H9 (cell line): ENCODE measurements at regions not wholly inside any gene's neighbourhood (a gene's known extent, or its start where the extent isn't known, plus 50 kb on each side); places are given as distances from the start of the nearest gene placed in this dataset.

Source experiments
- DNase-seq: peaks from one replicate; pipeline ENCODE4 v3.0.0-alpha.2; 2017
- H2AFZ ChIP-seq: one replicate; pipeline ENCODE4 v1.6.1; 2013; ENCODE audit warnings: mild to moderate bottlenecking, low read length, control low read depth, moderate library complexity
- H2AK5ac ChIP-seq: 2 replicates; pipeline ENCODE4 v1.6.1; 2013; ENCODE audit warnings: low read length, control low read depth, mixed read lengths; ENCODE audit not compliant: insufficient read length
- H2BK120ac ChIP-seq: one replicate; pipeline ENCODE4 v1.6.1; 2013; ENCODE audit warnings: low read depth, mild to moderate bottlenecking, low read length, control low read depth, inconsistent platforms; ENCODE audit not compliant: poor library complexity, severe bottlenecking
- H2BK12ac ChIP-seq: 2 replicates; pipeline ENCODE4 v1.6.1; 2013; ENCODE audit warnings: low read length, control low read depth, mixed read lengths, low read depth; ENCODE audit not compliant: insufficient read length
- H2BK15ac ChIP-seq: 2 replicates; pipeline ENCODE4 v1.6.1; 2013; ENCODE audit warnings: low read depth, low read length, control low read depth
- H2BK20ac ChIP-seq: one replicate; pipeline ENCODE4 v1.6.1; 2013; ENCODE audit warnings: low read depth, mild to moderate bottlenecking, low read length, control low read depth, inconsistent platforms; ENCODE audit not compliant: poor library complexity, severe bottlenecking
- H2BK5ac ChIP-seq: 2 replicates; pipeline ENCODE4 v1.6.1; 2013; ENCODE audit warnings: low read length, control low read depth, mixed read lengths; ENCODE audit not compliant: insufficient read length
- H3K14ac ChIP-seq: 2 replicates; pipeline ENCODE4 v1.6.1; 2013; ENCODE audit warnings: low read length, control low read depth; ENCODE audit not compliant: insufficient read depth
- H3K18ac ChIP-seq: 2 replicates; pipeline ENCODE4 v1.6.1; 2013; ENCODE audit warnings: low read depth, mild to moderate bottlenecking, mixed read lengths, low read length, control low read depth; ENCODE audit not compliant: insufficient read length
- H3K23ac ChIP-seq: 2 replicates; pipeline ENCODE4 v1.6.1; 2013; ENCODE audit warnings: low read length, control low read depth, mixed read lengths, low read depth; ENCODE audit not compliant: insufficient read length
- H3K23me2 ChIP-seq: 2 replicates; pipeline ENCODE4 v1.6.1; 2013; ENCODE audit warnings: low read depth, mild to moderate bottlenecking, mixed read lengths, low read length, control low read depth; ENCODE audit not compliant: insufficient read length, poor library complexity, severe bottlenecking
- H3K27ac ChIP-seq: 2 replicates; pipeline ENCODE4 v1.5.1; 2013; ENCODE audit warnings: low read length, control low read depth, mixed read lengths, low read depth; ENCODE audit not compliant: insufficient read length
- H3K27me3 ChIP-seq: 2 replicates; pipeline ENCODE4 v1.6.1; 2013; ENCODE audit warnings: low read length, control low read depth, inconsistent platforms; ENCODE audit not compliant: insufficient read depth
- H3K4ac ChIP-seq: 2 replicates; pipeline ENCODE4 v1.6.1; 2013; ENCODE audit warnings: low read depth, mild to moderate bottlenecking, control low read depth, inconsistent platforms, low read length, moderate library complexity
- H3K4me1 ChIP-seq: 2 replicates; pipeline ENCODE4 v1.6.1; 2013; ENCODE audit warnings: low read length, control low read depth, inconsistent platforms; ENCODE audit not compliant: insufficient read depth
- H3K4me2 ChIP-seq: 2 replicates; pipeline ENCODE4 v1.6.1; 2013; ENCODE audit warnings: low read length, control low read depth, mixed read lengths; ENCODE audit not compliant: insufficient read length, insufficient read depth
- H3K56ac ChIP-seq: 2 replicates; pipeline ENCODE4 v1.6.1; 2013; ENCODE audit warnings: low read depth, mild to moderate bottlenecking, mixed read lengths, low read length, control low read depth; ENCODE audit not compliant: insufficient read length
- H3K79me1 ChIP-seq: 2 replicates; pipeline ENCODE4 v1.6.1; 2013; ENCODE audit warnings: low read depth, mild to moderate bottlenecking, moderate library complexity, low read length, control low read depth, inconsistent platforms; ENCODE audit not compliant: insufficient read depth, poor library complexity, severe bottlenecking
- H3K79me2 ChIP-seq: 2 replicates; pipeline ENCODE4 v1.6.1; 2013; ENCODE audit warnings: low read length, control low read depth, inconsistent platforms; ENCODE audit not compliant: insufficient read depth
- H3K9ac ChIP-seq: 2 replicates; pipeline ENCODE4 v1.6.1; 2013; ENCODE audit warnings: low read length, control low read depth, mixed read lengths; ENCODE audit not compliant: insufficient read length; ENCODE audit errors: extremely low read depth
- H3K9me3 ChIP-seq: one replicate; pipeline ENCODE4 v1.6.1; 2013; ENCODE audit warnings: low read depth, low read length, inconsistent platforms; ENCODE audit not compliant: control insufficient read depth
- H3T11ph ChIP-seq: one replicate; pipeline ENCODE4 v1.6.1; 2013; ENCODE audit warnings: mild to moderate bottlenecking, low read length, control low read depth, inconsistent platforms
- H4K20me1 ChIP-seq: one replicate; pipeline ENCODE4 v1.6.1; 2013; ENCODE audit not compliant: control insufficient read depth, insufficient read length, insufficient read depth
- H4K5ac ChIP-seq: 2 replicates; pipeline ENCODE4 v1.6.1; 2013; ENCODE audit warnings: low read depth, mild to moderate bottlenecking, mixed read lengths, low read length, control low read depth; ENCODE audit not compliant: insufficient read length
- H4K8ac ChIP-seq: replicated peaks from 2 replicates; pipeline ENCODE4 v1.6.1; 2013; ENCODE audit warnings: low read length, control low read depth, mixed read lengths, low read depth; ENCODE audit not compliant: insufficient read length
- H4K91ac ChIP-seq: 2 replicates; pipeline ENCODE4 v1.6.1; 2013; ENCODE audit warnings: low read depth, mild to moderate bottlenecking, moderate library complexity, mixed read lengths, low read length, control low read depth; ENCODE audit not compliant: insufficient read length
- H3K27ac Mint-ChIP-seq, 3 experiments: 2 replicates in 2 of 3; 3 replicates in 1 of 3; pipeline ENCODE4 v1.8.0; 2020 to 2021; ENCODE audit warnings: mixed read lengths in 3 of 3, mild to moderate bottlenecking in 1 of 3, moderate library complexity in 1 of 3
- H3K27me3 Mint-ChIP-seq: 2 replicates; pipeline ENCODE4 v1.8.0; 2021; ENCODE audit warnings: low read depth, mild to moderate bottlenecking, moderate library complexity, mixed read lengths
- H3K36me3 Mint-ChIP-seq, 3 experiments: 2 replicates in 2 of 3; 3 replicates in 1 of 3; pipeline ENCODE4 v1.8.0; 2020 to 2021; ENCODE audit warnings: low read depth in 3 of 3, mixed read lengths in 3 of 3; ENCODE audit not compliant: insufficient read depth in 1 of 3
- H3K4me1 Mint-ChIP-seq, 2 experiments: 2 replicates each; pipeline ENCODE4 v1.8.0; 2020; ENCODE audit warnings: mixed read lengths in 2 of 2
- H3K4me3 Mint-ChIP-seq, 2 experiments: 2 replicates in 1 of 2; 3 replicates in 1 of 2; pipeline ENCODE4 v1.8.0; 2020 to 2021; ENCODE audit warnings: mild to moderate bottlenecking in 2 of 2, mixed read lengths in 2 of 2, moderate library complexity in 1 of 2
- H3K9me3 Mint-ChIP-seq, 2 experiments: 2 replicates in 1 of 2; 3 replicates in 1 of 2; pipeline ENCODE4 v1.8.0; 2020; ENCODE audit warnings: mild to moderate bottlenecking in 2 of 2, mixed read lengths in 2 of 2, moderate library complexity in 1 of 2
- CTCF ChIP-seq: fragments of 200-600 bp; sonication (generic); conservative IDR thresholded peaks from 3 replicates; pipeline ENCODE4 v1.8.0; 2021; ENCODE audit warnings: antibody characterized with exemption, mild to moderate bottlenecking
- WGBS: extraction: QIAGEN DNeasy Blood & Tissue Kit; methylation state at CpG from one replicate; pipeline ENCODE4 v1.1.7; 2013; ENCODE audit warnings: missing lambda C conversion rate, low lambda C conversion rate, mixed read lengths; ENCODE audit not compliant: insufficient read length; ENCODE audit errors: extremely low coverage; 5-methylcytosine and 5-hydroxymethylcytosine counted together

- no peaks in the 10 kb centered on the region for H4K20me1 ChIP-seq
- H2BK20ac ChIP-seq, result no peak overlapping the region
- H3K23me2 ChIP-seq, result peaks cover 3% of the 10 kb centered on the region
- peak; percentile 55 for DNase-seq
- H3K4me2 ChIP-seq, result no peak overlapping the region
- no peaks in the 10 kb centered on the region; a peak in 1 of 7 replicates for H3K36me3 Mint-ChIP-seq
- H2BK120ac ChIP-seq, result no peak overlapping the region
- no peak overlapping the region for H3K9ac ChIP-seq
- no peaks in the 10 kb centered on the region for H3K9me3 Mint-ChIP-seq
- no peak overlapping the region for H3K4me3 Mint-ChIP-seq
- H3K4me1 Mint-ChIP-seq, result peaks cover 17 to 47% of the 10 kb centered on the region in 2 experiments
- no peaks in the 10 kb centered on the region for H3K27me3 Mint-ChIP-seq
- peaks cover 3% of the 10 kb centered on the region for H3K79me1 ChIP-seq
- H2AK5ac ChIP-seq, result no peak overlapping the region
- H2AFZ ChIP-seq, result no peak overlapping the region
- H4K91ac ChIP-seq, result no peak overlapping the region
- no peak overlapping the region for H3K18ac ChIP-seq
- no peak overlapping the region for H4K8ac ChIP-seq
- H3T11ph ChIP-seq, result no peak overlapping the region
- no peaks in the 10 kb centered on the region for H3K9me3 ChIP-seq
- TF ChIP-seq CTCF, result no peak
- peak overlapping the region in 1 of 3 experiments; percentile 23; a peak in 1 of 7 replicates for H3K27ac Mint-ChIP-seq
- H3K79me2 ChIP-seq, result peaks cover 3% of the 10 kb centered on the region; the same call in 1 of the 2 replicates
- no peak overlapping the region for H3K27ac ChIP-seq
- no peak overlapping the region for H2BK12ac ChIP-seq
- no peak overlapping the region for H3K4ac ChIP-seq
- no peak overlapping the region for H2BK5ac ChIP-seq
- H2BK15ac ChIP-seq, result no peak overlapping the region
- peaks cover 7% of the 10 kb centered on the region; the same call in 1 of the 2 replicates for H3K4me1 ChIP-seq
- H4K5ac ChIP-seq, result no peak overlapping the region
- no peaks in the 10 kb centered on the region for H3K27me3 ChIP-seq
- peak overlapping the region; percentile 52; the same call in 1 of the 2 replicates for H3K14ac ChIP-seq
- no CpG with 5 or more reads among the region's 31 CpGs for WGBS
- no peak overlapping the region for H3K23ac ChIP-seq
- no peak overlapping the region for H3K56ac ChIP-seq
Observed at GRCh38 chr22:48500471-48501230, 1327.0 kb downstream of the BRD1 start.
